ENCODE measurements at regions not wholly inside any gene's neighbourhood (a gene's known extent, or its start where the extent isn't known, plus 50 kb on each side); places are given as distances from the start of the nearest gene placed in this dataset.

DNA sequence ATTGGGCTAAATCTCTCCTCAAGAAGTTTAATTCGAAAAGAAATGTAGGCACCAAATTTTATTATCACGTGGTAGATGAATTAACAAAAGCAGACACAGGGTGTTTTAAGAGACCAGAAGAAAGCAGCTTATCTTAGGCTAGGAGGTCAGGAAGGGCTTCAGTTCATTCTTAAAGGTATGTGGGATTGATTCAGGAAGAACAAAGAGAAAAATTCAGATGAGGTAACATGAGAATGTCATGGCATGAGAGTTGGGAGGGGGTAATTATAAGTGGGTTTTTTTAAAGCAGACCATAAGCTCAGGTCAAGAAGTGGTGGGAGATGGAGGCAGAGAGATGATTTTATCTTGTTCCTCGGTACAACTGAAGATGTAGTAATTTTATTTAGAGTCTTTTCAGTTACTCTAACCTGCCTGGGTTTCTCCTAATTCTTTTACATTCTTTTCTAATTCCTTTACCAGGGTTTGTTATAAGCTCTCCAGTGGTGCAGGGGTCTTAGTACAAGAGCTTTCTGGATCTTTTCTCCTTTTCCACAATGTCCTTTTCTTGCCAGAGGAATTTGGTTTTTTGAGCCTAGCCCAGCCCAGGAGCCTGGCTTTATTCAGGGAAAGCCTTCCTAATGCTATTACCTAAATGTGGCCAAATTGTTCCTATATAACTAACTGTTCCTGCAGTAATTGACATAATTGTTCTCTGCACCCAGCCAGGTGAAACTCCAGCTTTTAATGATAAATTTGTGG is 474.1 kb upstream of the BTBD3 start:
- DNase-seq = no peak
- Histone ChIP-seq H3K9me3 (no peaks in the 10 kb centered on the region), H3K4me3 (no peak overlapping the region), H3K27ac (no peak overlapping the region), H3K4me1 (peaks cover 0 to 9% (median 0%) of the 10 kb centered on the region in 3 donors), H3K27me3 (no peaks in the 10 kb centered on the region), H3K36me3 (no peaks in the 10 kb centered on the region)
- TF ChIP-seq POLR2A (IDR thresholded peaks at IDR 0.05) = no peak
- TF ChIP-seq, protein P1, sequence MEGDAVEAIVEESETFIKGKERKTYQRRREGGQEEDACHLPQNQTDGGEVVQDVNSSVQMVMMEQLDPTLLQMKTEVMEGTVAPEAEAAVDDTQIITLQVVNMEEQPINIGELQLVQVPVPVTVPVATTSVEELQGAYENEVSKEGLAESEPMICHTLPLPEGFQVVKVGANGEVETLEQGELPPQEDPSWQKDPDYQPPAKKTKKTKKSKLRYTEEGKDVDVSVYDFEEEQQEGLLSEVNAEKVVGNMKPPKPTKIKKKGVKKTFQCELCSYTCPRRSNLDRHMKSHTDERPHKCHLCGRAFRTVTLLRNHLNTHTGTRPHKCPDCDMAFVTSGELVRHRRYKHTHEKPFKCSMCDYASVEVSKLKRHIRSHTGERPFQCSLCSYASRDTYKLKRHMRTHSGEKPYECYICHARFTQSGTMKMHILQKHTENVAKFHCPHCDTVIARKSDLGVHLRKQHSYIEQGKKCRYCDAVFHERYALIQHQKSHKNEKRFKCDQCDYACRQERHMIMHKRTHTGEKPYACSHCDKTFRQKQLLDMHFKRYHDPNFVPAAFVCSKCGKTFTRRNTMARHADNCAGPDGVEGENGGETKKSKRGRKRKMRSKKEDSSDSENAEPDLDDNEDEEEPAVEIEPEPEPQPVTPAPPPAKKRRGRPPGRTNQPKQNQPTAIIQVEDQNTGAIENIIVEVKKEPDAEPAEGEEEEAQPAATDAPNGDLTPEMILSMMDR (IDR thresholded peaks at IDR 0.05) = no peak
- intact Hi-C loops (cut with DNase I) = no loop called here
- WGBS, 2 donors = 62 to 67% methylated on average over 3 of the region's 3 CpGs

DNA sequence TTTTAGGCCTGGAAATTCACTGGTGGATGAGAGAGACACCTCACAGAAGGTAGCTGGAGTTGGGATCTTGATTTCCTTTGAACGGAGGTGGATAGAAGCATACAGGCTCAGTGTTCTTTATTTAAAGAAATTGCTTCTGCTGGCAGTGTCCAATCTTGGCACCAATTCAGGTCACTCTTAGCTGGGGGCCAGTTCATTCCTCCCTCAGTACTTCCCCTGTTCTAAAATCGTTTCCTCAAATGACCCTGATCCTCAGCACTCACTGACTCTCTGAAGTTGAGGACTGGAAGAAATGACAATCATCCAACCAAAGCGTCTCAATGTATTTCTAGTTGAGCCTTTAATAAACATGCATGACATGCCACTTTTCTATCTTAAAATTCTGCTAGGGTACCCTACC is 472.5 kb upstream of the BTBD3 start:
- WGBS, 2 donors = 67 to 69% methylated on average over 3 of the region's 3 CpGs
- Histone ChIP-seq H3K4me3 (no peak overlapping the region), H3K27ac (no peak overlapping the region), H3K9me3 (no peaks in the 10 kb centered on the region), H3K4me1 (peaks cover 0 to 9% (median 0%) of the 10 kb centered on the region in 3 donors), H3K36me3 (no peaks in the 10 kb centered on the region), H3K27me3 (no peaks in the 10 kb centered on the region)
- DNase-seq = no peak
- TF ChIP-seq, protein P1 (IDR thresholded peaks at IDR 0.05) = no peak
- TF ChIP-seq POLR2A (IDR thresholded peaks at IDR 0.05) = no peak
- intact Hi-C loops (cut with DNase I) = no loop called here

DNA sequence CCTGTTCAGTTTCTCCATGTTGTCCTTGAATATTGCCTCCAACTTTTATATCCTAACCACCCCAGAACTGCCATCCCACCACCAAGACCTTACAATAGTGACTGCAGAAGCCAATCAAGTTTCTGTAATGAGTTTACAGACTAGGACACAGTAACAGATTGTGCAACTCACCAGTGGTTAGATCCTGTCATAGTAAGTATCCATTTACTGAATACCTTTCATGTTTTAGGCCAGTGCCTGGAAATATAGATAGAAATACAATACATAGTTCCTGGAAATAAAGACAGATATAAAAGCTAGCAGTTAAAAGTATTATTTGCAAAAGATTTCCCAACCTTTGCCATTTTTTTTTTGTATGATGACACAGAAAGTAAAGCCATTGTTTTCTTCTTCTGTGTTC is 471.8 kb upstream of the BTBD3 start:
- Histone ChIP-seq H3K9me3 (no peaks in the 10 kb centered on the region), H3K36me3 (no peaks in the 10 kb centered on the region), H3K27ac (no peak overlapping the region), H3K4me1 (peaks cover 0 to 9% (median 0%) of the 10 kb centered on the region in 3 donors), H3K27me3 (no peaks in the 10 kb centered on the region), H3K4me3 (no peak overlapping the region)
- no peak for DNase-seq
- TF ChIP-seq, protein P1 (IDR thresholded peaks at IDR 0.05) = no peak
- no peak for TF ChIP-seq POLR2A (IDR thresholded peaks at IDR 0.05)
- intact Hi-C loops (cut with DNase I) = no loop called here

DNA sequence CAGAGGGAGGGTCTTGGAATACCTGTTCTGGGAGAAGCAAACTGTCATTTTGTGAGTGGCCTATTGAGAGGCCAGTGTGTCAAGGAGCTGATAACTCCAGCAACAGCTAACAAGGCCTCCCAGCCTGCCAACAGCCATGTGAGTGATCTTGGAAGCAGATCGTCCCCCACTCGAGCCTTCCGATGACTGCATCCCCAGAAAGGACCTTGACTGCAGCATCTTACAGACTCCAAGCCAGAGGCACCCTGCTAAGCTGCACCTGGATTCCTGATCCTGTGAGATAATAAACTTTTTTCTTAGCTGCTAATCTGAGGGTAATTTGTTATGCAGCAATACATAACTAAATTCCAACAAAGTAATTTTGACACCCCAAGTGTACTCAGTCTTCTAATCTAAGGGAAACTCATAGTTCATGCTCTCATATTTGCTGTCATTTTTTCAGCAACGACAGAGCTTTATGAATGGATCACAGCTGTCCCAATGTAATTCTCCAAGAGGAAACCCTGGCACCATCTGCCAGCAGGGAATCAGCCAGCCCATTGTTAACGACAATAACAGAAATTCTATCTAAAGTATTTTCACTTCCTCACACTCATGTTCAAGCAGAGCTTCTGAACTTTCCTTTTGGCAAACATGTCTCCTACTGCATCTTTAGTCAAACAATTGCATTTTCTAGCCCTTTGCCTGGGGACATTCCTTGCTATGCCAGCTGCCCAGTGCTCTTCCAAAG is 470.2 kb upstream of the BTBD3 start:
- DNase-seq = no peak
- H3K36me3 ChIP-seq = no peaks in the 10 kb centered on the region
- peaks cover 3 to 26% (median 8%) of the 10 kb centered on the region in 3 donors for H3K4me1 ChIP-seq
- no peak overlapping the region for H3K4me3 ChIP-seq
- intact Hi-C loops (cut with DNase I) = no loop called here
- H3K27me3 ChIP-seq = no peaks in the 10 kb centered on the region
- 18 to 31% methylated on average over 2 to 5 of the region's 5 CpGs for WGBS, 2 donors
- no peaks in the 10 kb centered on the region for H3K9me3 ChIP-seq
- TF ChIP-seq, protein P1 (IDR thresholded peaks at IDR 0.05) = no peak
- TF ChIP-seq POLR2A (IDR thresholded peaks at IDR 0.05) = no peak
- H3K27ac ChIP-seq = no peak overlapping the region

DNA sequence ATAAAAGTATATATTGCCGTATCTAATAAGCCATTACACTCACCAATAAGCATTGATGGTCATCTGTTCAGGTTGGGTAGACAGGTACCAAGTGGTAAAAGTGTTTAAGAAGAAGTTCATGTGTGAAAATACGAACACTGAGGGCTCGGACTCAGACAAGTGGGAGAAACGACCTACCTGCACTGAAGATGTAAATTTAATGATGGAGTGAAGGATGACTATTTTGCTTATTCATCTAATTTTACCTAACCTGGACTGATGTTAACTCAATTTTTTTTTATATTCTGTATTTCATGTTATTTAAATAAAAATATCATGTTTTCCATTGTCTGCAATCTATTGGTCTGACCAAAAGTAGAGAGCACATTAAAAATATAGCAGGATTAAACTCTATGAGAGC is 469.1 kb upstream of the BTBD3 start:
- WGBS, 2 donors = 79 to 89% methylated on average over 4 of the region's 4 CpGs
- TF ChIP-seq POLR2A (IDR thresholded peaks at IDR 0.05) = no peak
- TF ChIP-seq, protein P1 (IDR thresholded peaks at IDR 0.05) = no peak
- intact Hi-C loops (cut with DNase I) = no loop called here
- Histone ChIP-seq H3K27ac (no peak overlapping the region), H3K9me3 (no peaks in the 10 kb centered on the region), H3K4me3 (no peak overlapping the region), H3K4me1 (peaks cover 3 to 36% (median 16%) of the 10 kb centered on the region in 3 donors), H3K27me3 (no peaks in the 10 kb centered on the region), H3K36me3 (no peaks in the 10 kb centered on the region)
- no peak for DNase-seq
